ENCODE measurements at regions not wholly inside any gene's neighbourhood (a gene's known extent, or its start where the extent isn't known, plus 50 kb on each side); places are given as distances from the start of the nearest gene placed in this dataset.
A peak's percentile ranks its signal among the peaks of the same experiment; 100 is the strongest.

DNA sequence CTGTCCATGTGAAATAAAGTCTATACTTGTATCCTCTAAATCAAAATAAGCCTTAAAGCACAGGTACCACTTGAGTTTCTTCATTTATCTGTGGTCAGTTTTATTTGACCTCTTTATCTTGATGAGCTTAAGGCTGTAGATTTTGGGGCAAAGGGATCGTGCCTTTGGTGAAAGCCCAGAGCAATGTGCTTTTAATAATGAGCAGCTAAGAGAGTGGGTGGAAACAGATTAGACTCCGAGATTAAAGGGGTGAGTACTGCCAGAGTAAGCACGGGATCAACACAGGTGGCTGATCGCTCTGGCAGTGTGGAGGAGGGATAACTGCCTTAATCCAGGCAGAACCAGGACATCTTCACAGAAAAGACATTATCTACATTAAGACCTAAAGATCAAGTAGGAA is 280.4 kb downstream of the TDRD15 start:
- no peak for DNase-seq

DNA sequence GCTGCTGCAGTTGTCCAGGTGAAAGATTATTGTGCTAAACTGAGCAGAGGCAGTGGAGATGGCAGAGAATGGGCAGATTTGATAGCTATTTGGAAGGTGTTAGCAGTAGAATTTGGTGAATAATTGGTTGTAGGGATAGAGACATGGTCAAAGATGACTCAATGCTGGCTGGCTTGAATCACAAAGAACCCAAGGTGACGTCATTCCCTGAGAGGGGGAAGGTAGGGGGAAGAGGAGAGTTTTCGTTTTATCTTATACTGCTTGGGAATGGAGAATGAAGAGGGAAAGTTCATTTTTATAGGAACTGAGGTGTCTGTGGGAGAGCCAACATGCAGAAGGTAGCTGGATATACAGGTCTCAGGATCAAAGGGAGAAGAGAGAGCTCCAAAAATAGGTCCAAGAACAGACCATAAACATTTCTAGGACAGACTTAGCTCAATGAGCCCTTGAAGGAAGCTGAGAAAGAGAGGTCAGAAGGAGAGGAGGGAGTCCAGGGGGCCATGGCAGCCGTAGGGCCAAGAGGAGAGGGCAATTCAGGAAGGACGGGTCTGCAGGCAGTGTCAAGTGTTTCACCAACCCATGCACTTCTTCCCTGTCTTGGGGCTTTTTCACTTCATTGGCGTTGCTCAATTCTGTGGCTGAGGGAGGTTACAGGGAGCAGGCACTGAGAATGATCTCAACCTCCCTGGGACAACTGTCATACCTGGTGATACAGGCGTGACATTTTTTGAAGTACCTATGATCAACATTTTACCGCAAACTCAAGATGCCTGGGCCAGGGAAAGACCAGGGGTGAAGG is 281.3 kb downstream of the TDRD15 start:
- no peak for DNase-seq

DNA sequence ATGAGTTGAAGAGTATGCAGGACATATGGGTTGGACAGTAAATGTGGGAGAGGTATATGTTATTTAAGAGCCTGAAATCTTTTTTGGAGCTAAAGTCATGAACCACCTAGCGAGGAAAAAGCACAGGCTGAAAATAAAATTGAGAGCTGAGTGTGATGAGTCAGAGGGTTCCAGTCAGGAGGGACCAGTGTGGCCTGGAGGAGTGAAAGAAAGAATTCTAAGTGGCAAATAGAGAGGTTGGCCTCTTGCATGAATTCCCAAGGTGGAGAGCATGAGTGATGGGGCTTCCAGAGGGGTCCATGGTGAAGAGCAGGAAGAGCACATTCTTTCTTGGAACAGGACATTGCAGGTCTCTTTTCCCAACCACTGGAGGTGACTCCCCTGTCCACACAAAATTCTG is 282.6 kb downstream of the TDRD15 start:
- no peak for DNase-seq

DNA sequence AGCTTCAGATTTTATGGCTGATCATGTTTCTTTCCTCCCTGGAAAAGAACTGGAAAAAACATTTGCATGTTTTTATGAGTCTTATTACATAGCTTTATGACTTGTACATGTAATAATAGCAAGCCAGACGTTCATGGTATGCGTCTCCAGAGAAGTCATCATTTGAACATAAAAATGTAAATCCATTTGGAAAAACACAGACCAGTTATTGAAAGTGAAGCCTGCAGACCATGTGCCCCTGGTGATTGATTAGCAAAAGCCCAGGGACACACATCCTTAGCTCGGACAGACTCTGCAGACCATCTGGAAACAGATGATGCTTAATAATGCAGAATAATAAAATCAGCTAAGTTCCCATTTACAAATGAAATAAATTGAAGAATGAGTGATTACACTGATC is 283.1 kb downstream of the TDRD15 start:
- no peak for DNase-seq

DNA sequence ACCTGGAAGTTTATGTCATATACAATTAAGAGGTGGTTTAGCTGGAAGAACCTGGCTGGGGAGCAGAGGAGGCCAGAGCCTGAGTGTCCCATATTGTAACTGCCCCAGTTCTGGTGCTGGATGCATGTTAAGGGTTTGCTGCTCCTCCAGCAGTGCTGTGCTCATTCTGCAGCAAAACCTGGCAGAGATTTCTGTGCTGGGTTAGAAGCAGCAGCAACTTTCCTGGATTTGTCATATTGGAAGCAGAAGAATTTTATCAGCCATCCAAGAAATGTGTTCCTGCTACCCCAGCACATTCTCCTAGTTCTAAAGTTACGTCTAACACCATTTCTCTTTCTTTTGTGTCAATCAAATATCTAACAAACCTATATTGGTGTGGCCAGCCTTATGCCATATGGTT is 284.1 kb downstream of the TDRD15 start:
- DNase-seq = no peak

DNA sequence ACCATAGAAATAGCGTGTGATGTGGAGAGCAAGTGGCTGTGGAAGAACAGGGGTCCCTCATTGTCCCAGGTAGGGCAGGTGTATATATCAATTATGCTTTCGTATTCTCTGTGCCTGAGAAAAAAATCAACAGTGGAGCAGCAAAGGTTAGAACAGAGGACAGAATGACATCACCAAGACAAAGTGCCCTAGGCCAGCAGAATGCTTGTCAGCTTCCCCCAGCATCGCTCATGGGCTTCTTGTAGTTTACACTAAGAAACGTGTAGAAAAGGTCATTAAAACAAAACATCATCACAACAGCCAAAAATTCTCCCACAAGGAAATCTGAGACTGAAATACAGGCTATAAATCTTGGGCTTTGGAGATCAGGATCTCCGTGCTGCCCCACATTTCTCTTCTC is 288.0 kb downstream of the TDRD15 start:
- no peak for DNase-seq

DNA sequence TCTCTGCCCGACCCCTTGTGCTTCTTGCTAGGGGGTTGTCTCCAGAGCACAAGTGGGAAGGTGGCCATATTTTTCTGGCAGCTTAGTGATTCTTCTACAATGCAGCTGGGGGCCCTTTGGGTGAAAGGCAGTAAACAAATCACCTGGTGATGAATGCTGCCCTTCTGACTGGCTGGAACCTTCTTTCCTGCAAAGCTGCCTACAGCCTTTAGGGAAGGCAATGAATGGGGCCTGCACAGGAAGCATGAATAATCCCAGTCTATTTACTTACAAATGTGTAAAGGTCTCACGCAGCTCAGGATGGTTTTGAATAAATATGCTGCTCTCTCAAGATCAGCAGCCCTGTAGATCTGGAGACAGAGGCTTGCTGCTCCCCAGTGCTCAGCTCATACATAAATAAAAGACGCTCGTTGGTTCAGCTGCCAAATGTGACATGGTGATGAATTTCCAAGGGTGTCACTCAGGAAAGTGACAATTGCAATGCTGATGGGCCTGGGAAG is 289.2 kb downstream of the TDRD15 start:
- no peak for DNase-seq

DNA sequence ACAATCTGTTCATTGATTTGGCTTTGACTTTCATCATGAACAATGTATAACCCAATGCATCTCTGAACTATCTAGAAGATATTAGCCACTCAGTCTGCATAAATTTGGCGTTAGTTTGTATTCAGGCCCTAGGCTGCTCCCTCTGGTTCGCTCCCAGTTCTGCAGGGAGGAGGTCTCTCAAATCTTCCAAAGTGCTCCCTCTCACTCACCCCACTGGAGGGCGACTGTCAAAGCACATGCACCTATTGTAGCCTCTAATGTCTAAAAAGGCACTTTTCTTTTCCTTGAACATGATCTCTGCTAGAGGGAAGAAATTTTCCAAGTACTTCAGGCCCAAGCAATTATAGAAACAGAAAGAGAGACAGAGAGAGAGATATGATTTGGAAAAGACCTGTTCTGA is 291.5 kb downstream of the TDRD15 start:
- no peak for DNase-seq

DNA sequence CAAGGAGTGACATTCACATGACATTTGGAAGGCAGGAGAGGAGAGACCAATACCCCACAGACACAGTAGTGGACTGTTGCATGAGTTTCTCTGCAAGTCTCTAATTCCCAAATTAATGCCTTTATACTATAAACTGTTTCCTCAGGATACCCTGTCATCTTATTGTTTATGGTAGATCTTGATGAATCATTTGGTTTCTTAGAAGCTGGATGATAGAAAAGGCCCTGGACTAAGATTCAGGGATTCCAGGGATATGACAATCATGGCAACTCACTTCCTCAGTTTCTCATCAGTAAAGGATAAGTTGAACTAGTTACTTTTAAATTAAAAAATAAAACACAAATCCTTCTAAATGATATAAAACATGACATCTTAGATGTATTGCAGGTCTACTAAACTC is 292.5 kb downstream of the TDRD15 start:
- DNase-seq = no peak

DNA sequence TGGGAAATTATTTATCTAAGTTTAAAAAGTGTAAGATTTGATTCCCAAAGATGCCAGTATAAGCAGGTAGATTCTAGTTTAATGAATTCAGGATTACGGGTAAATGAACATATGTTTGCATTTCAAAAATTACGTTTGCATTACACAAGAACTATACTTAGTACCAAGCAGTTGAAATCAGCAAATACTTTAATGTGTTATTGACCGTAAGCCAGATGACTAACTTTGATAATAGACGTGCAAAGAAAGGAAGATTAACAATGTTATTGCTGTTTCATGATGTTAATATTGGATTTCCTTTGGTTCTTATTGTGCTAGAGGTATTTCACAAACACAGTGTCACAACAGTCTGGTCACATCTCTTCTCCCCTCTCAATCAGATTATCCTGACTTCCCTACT is 294.7 kb downstream of the TDRD15 start:
- DNase-seq = no peak

DNA sequence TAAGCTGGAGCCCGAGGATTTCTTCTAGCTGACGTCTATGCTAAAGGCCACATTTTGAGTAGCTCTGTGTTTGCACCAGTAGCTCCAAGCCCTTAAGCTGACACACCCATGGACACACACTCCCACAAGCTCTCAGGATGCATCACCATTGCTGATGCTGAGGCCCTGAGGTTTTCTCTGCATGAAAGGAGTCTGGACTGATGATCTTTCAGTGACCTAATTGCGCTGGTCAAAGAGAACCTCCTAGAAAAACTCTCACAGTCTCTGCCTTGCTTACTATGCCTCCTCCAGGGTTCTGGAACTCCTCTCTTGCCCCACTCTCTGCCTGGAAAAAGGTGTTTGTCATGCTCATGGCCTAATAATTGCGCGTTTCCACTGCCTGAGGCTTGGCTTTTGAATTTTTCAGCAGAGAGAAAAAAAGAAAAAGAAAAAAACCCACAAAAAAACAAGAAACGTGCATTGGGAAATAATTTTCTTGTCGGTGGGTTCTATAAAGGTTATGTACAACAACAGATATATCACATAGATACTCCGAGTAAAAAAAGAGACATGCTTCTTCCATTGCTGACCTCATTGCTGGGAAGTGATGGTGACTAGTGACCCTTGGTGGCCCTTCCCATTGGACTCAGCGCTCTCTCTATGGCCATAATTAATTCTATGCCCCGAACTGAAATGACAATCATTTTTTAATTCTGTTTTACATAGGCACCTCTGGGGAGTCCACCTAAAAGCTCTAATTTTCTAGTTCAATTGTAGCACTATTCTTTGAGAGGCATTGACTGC is 297.0 kb downstream of the TDRD15 start:
- DNase-seq = no peak

DNA sequence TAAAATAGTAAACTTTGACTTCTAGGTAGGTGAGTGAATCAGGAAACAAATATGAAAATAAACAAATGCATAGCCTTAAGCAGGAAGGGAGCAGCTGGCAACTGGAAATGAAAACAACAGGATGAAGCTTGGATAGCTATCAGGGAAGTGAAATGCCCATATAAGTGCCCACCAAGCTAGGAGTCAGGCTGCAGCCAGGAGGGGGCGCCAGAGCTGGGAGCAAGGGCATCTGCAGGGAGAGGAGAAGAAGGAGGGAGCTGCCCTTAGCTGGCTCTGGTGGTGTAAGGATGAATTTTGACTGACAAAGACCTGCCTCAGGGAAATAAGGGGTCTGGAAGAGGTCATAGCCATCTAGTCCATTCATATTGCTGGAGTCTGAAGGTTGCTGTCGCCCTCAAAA is 298.3 kb downstream of the TDRD15 start:
- peak; percentile 9 for DNase-seq

DNA sequence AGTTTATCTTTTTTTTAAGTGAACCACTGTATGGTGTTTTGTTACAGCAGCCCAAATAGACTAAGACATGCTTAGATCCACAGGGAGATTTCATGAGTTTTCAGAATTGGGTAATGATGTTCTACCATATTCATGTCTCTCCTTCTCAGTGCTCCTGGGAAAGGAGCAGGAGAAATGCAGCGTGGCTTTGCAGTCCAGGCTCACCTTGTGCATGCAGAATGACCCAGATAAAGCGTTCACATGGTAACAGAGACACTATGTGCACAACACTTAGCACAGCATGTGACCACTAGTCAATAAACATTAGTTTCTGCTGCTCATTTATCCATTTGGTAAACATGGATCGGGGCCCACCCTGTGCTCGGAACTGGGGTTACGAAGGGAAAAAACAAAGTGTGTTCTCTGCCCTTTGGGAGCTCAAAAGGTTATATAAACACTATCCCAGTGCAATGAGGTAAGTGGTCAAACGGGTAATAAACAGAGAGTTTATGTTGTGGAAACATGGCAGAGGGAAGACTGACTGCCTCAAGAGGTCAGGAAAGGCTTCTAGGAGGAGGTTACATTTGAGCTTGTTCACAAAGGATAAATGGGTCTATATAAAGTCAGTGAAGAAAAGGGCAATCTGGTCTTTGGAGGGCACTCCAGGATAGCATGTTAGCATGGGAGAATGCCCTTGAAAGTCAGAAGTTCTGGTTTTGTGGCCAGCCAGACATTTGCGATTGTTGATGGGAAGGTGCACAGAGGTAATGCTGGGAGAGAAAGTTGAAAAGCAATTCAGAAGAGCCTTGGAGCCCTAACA is 299.2 kb downstream of the TDRD15 start:
- DNase-seq = no peak

DNA sequence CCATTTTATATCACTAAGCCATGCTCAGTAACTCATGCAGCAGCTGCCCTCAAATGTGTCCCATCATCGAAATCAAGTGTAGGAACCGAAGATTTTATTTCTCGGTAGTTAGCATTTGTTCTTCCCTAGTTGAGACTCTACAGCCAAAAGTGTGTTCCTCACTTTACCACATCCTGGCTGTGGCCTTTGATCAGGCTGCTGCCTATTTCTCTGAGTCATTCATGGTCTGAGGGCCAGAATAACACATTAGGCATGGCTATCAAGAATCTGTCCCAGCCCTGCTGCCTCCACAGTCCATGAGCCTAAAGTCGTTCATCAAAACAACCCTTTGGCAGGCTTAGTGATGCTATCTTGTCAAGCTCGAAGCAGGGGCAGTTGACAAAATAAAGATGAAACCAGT is 300.1 kb downstream of the TDRD15 start:
- DNase-seq = no peak

DNA sequence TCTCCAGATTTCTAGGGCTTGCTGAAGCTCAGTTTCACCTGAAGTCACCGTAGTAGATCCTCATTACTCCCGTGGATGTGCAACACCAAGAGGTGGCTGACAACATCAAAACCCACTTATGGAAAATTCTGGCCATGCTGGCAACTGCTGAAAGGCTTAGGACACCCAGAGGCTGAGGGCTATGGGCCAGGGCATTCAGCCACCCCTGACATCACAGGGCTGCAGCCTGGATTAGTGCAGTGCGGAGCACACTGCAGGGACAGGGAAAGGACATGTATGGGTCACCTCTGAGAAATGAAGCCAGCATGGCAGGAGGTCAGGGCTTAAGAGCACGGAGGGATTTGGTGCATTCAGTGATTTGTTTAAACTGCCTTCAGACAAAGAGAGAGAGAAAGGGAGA is 300.6 kb downstream of the TDRD15 start:
- no peak for DNase-seq

DNA sequence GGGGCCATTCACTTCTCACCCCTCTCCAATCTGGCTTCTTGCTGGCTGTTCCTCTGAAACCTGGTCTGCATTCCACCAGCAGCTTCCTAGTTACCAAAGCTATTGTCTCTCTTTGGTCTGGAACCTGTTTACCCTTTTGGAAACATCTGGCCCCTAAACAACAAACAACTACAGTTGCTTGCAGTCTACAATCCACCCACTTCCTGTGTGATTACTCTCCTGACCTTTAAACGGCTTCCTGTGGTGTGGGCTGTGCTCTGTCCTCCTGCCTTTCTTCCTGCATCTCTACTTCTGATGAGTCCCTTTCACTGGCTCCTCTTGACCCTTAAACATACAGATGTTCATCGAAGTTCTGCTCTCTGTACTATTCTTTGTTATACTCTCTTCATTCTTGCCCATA is 303.8 kb downstream of the TDRD15 start:
- no peak for DNase-seq

DNA sequence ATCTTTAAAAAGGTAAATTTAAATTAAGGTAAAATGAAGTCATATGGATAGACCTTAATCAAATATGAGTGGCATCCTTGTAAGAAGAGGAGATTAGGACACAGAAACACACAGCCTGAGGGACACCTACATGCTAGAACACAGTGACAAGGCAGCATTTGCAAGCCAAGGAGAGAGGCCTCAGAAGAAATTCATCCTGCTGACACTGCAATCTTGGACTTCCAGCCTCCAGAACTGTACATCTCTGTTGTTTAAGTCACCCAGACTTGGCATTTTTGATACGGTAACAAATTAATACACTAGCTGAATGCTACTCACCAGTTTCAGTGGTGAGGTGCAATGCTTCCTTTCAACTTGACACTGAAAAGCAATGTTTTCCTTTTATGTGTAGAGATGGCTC is 305.0 kb downstream of the TDRD15 start:
- DNase-seq = no peak

DNA sequence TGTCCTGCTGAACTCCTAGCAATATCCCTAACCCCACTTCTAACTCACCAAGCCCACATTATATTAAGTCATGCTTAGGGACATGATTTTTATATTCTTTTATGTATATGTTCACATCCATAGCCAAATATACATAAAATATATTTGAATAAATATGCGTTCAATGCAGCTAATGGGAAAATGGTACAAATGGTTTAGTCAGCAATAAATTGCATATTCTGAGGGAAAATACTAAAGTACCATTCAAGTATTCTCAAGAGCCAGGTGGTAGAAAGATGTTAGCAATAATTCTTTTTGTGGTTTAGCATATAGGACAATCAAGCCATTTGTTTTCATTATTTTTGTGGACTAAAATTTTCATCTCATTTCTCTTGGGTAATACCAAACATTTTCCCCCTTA is 306.0 kb downstream of the TDRD15 start:
- no peak for DNase-seq

DNA sequence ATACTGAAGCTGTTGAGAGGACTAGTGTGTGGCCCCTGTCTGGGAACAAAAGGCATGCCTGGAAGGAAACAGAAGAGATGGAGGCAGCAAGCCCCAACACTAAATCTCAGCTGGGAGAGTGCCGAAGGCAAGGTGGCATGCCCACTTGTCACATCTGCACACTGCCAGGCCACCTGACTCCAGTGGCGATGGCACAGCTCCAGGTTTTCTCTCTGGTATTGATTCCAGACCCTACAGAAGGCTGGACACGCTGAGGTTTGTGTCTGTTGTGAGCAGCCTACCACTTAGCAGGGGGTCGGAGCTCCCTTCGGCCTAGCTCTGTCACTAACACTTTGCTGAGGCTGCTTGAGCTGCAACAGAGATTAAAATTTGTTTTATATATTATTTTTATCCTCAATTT is 307.3 kb downstream of the TDRD15 start:
- DNase-seq = no peak

DNA sequence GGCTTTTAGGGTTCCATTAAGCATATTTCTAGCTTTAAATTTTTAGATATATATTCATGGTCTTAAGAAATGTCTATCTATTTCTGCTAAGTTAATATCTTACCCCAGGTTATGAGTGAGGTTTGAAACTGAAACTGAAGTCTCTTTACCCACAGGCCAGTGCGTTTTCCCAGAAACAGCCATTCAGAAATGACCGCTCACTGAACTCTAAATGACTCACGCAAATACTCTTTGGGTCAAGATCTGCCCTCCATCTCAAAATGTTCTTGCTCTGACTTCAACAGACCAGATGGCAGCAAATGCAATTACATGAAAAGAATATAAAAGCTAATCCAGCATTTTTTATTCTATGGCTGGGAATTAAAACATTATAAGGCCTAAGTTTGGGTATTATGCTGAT is 315.2 kb downstream of the TDRD15 start:
- no peak for DNase-seq

DNA sequence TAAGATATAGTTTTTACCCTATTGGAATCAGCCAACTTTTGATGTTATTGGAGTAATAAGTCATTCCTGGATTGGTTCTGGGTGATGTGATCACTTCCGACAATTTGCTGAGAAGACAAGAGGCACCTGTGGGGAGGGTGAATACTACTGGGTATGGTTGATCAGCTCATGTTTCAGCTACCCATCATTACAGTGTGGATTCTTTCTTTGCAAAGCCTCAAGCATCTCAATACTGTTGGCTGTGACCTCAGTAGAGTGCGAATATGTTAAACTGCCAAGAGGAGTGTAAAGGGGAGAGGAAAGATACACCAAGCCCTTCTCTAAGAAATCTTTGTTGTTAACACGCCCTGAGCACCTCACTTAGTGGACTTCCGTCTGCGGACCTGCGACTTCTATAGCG is 317.7 kb downstream of the TDRD15 start:
- DNase-seq = no peak

DNA sequence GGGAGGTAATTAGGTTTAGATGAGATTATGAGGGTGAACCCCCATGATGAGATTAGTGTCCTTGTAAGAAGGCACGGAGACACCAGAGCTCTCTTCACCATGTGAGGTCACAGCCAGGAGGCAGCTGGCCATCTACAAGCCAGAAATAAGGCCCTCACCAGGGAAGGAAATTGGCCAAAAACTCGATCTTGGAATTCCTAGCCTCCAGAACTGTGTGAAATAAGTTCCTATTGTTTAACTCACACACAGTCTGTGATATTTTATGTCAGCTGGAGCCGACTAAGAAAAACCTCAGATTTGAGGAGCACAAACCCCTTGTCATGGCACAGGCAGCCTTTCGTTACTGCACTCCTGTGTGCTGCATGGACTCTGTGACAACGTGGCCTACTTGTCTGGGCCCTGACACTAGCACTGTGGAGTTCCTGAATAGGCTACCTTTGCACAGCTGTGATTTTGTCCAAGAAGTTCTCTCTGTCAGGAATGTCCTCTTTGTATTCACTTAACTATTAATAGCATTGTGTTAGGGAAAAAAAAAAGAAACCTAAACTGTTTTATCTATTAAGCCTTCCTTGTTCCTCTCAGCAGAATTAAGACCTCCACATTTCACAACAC is 319.8 kb downstream of the TDRD15 start:
- no peak for DNase-seq

DNA sequence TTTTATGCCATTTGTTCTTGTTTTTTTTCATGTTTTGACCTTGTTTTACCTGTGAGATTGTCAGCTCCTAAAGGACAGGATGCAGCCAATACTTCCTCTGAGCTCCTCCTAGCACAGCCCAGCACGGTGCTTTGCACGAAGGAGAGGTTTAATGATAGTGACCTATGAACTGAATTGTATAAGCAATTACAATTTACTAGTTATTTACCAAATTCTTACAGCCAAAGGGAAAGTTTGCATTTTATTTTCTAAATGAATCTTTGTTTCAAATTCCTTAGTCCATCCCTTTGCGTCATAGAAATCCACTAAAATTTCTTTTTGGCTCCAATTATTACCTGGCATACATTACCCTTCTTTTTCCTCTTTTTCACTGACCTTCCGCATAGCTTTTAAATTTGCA is 326.1 kb downstream of the TDRD15 start:
- no peak for DNase-seq

All from DMS 273 treated with DMSO at 0.1 percent for 48 hours (cell line).